Left ventricle myocardium inferior (tissue), 1 donor: ENCODE measurements at regions not wholly inside any gene's neighbourhood (a gene's known extent, or its start where the extent isn't known, plus 50 kb on each side); places are given as distances from the start of the nearest gene placed in this dataset.

Experiments
- DNase-seq: peaks from one replicate; pipeline ENCODE4 v3.0.0-alpha.2; 2020
- H3K27ac ChIP-seq: fragments of 200-600 bp; replicated peaks from 2 replicates; pipeline ENCODE4 v1.8.0; 2021
- H3K27me3 ChIP-seq: fragments of 200-600 bp; 2 replicates; pipeline ENCODE4 v1.8.0; 2021; ENCODE audit warnings: low read depth
- H3K36me3 ChIP-seq: fragments of 200-600 bp; 2 replicates; pipeline ENCODE4 v1.8.0; 2021
- H3K4me1 ChIP-seq: fragments of 200-600 bp; 2 replicates; pipeline ENCODE4 v1.8.0; 2021
- H3K4me3 ChIP-seq: fragments of 200-600 bp; 2 replicates; pipeline ENCODE4 v1.8.0; 2021; ENCODE audit warnings: mild to moderate bottlenecking, moderate library complexity
- H3K9me3 ChIP-seq: fragments of 200-600 bp; replicated peaks from 2 replicates; pipeline ENCODE4 v1.8.0; 2021
- intact Hi-C: fragments of 100-400 bp; cut with micrococcal nuclease; formaldehyde crosslinking; loops from one replicate; pipeline ENCODE4 v1.11.0; 2022
- TF ChIP-seq, protein P1 (sequence below): fragments of 200-600 bp; IDR thresholded peaks from 2 replicates; pipeline ENCODE4 v1.8.0; 2021; ENCODE audit warnings: antibody characterized with exemption, mild to moderate bottlenecking, borderline replicate concordance
- donor health status: DM: no; HTN: yes; CAD: no; lungs with severe emphysema.

DNA sequence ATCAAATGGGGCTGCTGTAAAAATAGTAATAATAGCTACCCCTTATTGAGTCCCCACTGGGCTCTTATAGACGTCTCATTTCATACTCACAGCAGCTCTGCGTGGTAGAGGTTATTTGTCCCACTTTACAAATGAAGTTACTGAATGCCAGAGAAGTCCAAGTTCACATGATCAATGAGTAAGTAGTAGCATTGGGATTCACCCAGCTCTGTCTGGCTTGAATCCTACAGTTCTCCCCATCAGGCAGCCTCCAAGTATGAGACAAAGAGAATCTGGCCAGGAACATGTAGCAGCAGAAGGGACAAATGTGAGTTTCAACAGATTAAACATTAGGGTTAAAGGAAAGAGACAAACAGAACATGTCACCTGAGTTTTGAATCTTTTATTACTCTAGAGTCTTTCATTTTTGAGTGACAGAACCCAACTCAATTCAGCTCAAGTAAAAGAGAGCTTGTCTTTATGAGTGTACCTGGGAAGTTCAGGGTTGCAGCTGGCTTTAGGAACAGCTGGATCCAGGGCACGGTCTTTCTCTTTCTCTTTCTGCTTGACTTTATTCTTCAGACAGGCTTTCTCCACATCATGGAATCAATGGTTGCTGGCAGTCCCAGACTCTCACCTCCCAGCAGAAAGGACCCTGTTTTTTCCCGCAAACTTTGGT is 64.1 kb upstream of the JDP2 start:
- DNase-seq, result no peak
- intact Hi-C loops, result no loop called here
- H3K27ac ChIP-seq, result no peak overlapping the region
- H3K4me3 ChIP-seq, result no peak overlapping the region
- H3K9me3 ChIP-seq, result no peaks in the 10 kb centered on the region
- no peaks in the 10 kb centered on the region for H3K36me3 ChIP-seq
- TF ChIP-seq, protein P1, sequence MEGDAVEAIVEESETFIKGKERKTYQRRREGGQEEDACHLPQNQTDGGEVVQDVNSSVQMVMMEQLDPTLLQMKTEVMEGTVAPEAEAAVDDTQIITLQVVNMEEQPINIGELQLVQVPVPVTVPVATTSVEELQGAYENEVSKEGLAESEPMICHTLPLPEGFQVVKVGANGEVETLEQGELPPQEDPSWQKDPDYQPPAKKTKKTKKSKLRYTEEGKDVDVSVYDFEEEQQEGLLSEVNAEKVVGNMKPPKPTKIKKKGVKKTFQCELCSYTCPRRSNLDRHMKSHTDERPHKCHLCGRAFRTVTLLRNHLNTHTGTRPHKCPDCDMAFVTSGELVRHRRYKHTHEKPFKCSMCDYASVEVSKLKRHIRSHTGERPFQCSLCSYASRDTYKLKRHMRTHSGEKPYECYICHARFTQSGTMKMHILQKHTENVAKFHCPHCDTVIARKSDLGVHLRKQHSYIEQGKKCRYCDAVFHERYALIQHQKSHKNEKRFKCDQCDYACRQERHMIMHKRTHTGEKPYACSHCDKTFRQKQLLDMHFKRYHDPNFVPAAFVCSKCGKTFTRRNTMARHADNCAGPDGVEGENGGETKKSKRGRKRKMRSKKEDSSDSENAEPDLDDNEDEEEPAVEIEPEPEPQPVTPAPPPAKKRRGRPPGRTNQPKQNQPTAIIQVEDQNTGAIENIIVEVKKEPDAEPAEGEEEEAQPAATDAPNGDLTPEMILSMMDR, result no peak
- H3K27me3 ChIP-seq, result no peaks in the 10 kb centered on the region
- H3K4me1 ChIP-seq, result peaks cover 6% of the 10 kb centered on the region

DNA sequence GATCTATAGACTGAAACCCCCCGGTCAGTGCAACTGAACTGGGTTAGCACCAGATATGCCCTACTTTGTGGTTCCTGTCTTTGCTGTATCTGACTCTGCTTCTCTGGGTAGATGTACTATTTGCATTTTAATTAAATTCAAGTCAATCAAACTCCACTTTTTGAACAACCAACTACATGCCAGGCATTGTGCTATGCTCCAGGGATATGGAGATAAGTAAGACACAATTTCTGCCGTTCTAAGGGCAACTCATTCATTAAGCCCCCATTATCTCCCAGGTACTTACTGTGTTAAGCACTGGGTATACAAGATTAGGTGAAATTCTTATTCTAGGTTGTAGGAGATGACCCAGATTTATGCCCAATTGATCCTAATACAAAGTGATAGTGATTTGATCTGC is 62.7 kb upstream of the JDP2 start:
- intact Hi-C loops, result no loop called here
- Histone ChIP-seq H3K4me3 (no peak overlapping the region), H3K27me3 (no peaks in the 10 kb centered on the region), H3K27ac (no peak overlapping the region), H3K4me1 (peaks cover 13% of the 10 kb centered on the region), H3K9me3 (no peaks in the 10 kb centered on the region), H3K36me3 (no peaks in the 10 kb centered on the region)
- no peak for DNase-seq
- TF ChIP-seq, protein P1, result no peak

GRCh38 chr14:75366963-75367362 is 60.9 kb upstream of the JDP2 start:
- Histone ChIP-seq H3K4me3 (no peak overlapping the region), H3K4me1 (peaks cover 13% of the 10 kb centered on the region), H3K27ac (no peak overlapping the region), H3K9me3 (no peaks in the 10 kb centered on the region), H3K27me3 (no peaks in the 10 kb centered on the region), H3K36me3 (no peaks in the 10 kb centered on the region)
- intact Hi-C loops, result no loop called here
- TF ChIP-seq, protein P1, result no peak
- DNase-seq, result no peak

- no peaks in the 10 kb centered on the region for H3K27me3 ChIP-seq
Measured at GRCh38 chr14:75368333-75368732, 59.5 kb upstream of the JDP2 start.

GRCh38 chr14:75369506-75369905 is 58.3 kb upstream of the JDP2 start:
- H3K4me3 ChIP-seq, result no peak overlapping the region
- no peaks in the 10 kb centered on the region for H3K9me3 ChIP-seq
- H3K4me1 ChIP-seq, result peaks cover 16% of the 10 kb centered on the region
- no peaks in the 10 kb centered on the region for H3K27me3 ChIP-seq
- intact Hi-C loops, result no loop called here
- DNase-seq, result peak; percentile 24
- TF ChIP-seq, protein P1, result no peak
- no peaks in the 10 kb centered on the region for H3K36me3 ChIP-seq
- no peak overlapping the region for H3K27ac ChIP-seq

More at GRCh38 chr14:75368333-75368732, 59.5 kb upstream of the JDP2 start:
- intact Hi-C loops, result no loop called here
- TF ChIP-seq, protein P1, result no peak
- Histone ChIP-seq H3K36me3 (no peaks in the 10 kb centered on the region), H3K27ac (no peak overlapping the region), H3K4me1 (peaks cover 16% of the 10 kb centered on the region), H3K9me3 (no peaks in the 10 kb centered on the region), H3K4me3 (no peak overlapping the region)
- no peak for DNase-seq
